AG09309 (cell line): ENCODE measurements at regions not wholly inside any gene's neighbourhood (a gene's known extent, or its start where the extent isn't known, plus 50 kb on each side); places are given as distances from the start of the nearest gene placed in this dataset.

ENCODE experiments used
- DNase-seq: peaks from one replicate; pipeline ENCODE4 v3.0.0-alpha.2; 2010; ENCODE audit warnings: low read depth
- H3K4me3 ChIP-seq: 2 replicates; pipeline ENCODE4 v1.5.1; 2011; ENCODE audit warnings: mild to moderate bottlenecking, low read depth, low read length, moderate library complexity; ENCODE audit not compliant: control insufficient read depth
- CTCF ChIP-seq: IDR thresholded peaks from 2 replicates; pipeline ENCODE4 v1.5.1; 2011; ENCODE audit warnings: mild to moderate bottlenecking, low read depth, low read length, inconsistent platforms; ENCODE audit not compliant: insufficient read depth, control insufficient read depth; ENCODE audit errors: missing control alignments

GRCh38 chr10:47141349-47141748 lies 158.6 kb upstream of the GDF10 start:
- no peak for TF ChIP-seq CTCF
- DNase-seq: no peak
- H3K4me3 ChIP-seq: no peak overlapping the region

GRCh38 chr10:47143072-47143471 lies 156.9 kb upstream of the GDF10 start:
- no peak for DNase-seq
- TF ChIP-seq CTCF: no peak
- H3K4me3 ChIP-seq: no peak overlapping the region

GRCh38 chr10:47143473-47143872 lies 156.5 kb upstream of the GDF10 start:
- DNase-seq: no peak
- H3K4me3 ChIP-seq: no peak overlapping the region

GRCh38 chr10:47144525-47144924 lies 155.5 kb upstream of the GDF10 start:
- DNase-seq: no peak
- TF ChIP-seq CTCF: no peak
- no peak overlapping the region for H3K4me3 ChIP-seq

More at GRCh38 chr10:47143473-47143872, 156.5 kb upstream of the GDF10 start:
- no peak for TF ChIP-seq CTCF

- H3K4me3 ChIP-seq: no peak overlapping the region
- no peak for DNase-seq
- TF ChIP-seq CTCF: no peak
These were observed 154.6 kb upstream of the GDF10 start for GRCh38 chr10:47145290-47145934.

GRCh38 chr10:47146572-47146971 lies 153.4 kb upstream of the GDF10 start:
- DNase-seq: no peak
- no peak for TF ChIP-seq CTCF
- no peak overlapping the region for H3K4me3 ChIP-seq

GRCh38 chr10:47147186-47147585 lies 152.8 kb upstream of the GDF10 start:
- H3K4me3 ChIP-seq: no peak overlapping the region
- no peak for DNase-seq
- no peak for TF ChIP-seq CTCF
